DND-41 (cell line): ENCODE measurements at regions not wholly inside any gene's neighbourhood (a gene's known extent, or its start where the extent isn't known, plus 50 kb on each side); places are given as distances from the start of the nearest gene placed in this dataset.

Source experiments
- EZH2 ChIP-seq: IDR thresholded peaks from 3 replicates; pipeline ENCODE4 v1.6.1; 2012; ENCODE audit warnings: borderline replicate concordance, low read depth, mild to moderate bottlenecking, moderate library complexity, low read length, inconsistent platforms; ENCODE audit not compliant: severe bottlenecking
- TF ChIP-seq, protein P1 (sequence below): IDR thresholded peaks from 2 replicates; pipeline ENCODE4 v1.5.1; 2012; ENCODE audit warnings: borderline replicate concordance, low read length, moderate library complexity, mild to moderate bottlenecking; ENCODE audit not compliant: poor library complexity, severe bottlenecking; ENCODE audit errors: extremely low read depth

DNA sequence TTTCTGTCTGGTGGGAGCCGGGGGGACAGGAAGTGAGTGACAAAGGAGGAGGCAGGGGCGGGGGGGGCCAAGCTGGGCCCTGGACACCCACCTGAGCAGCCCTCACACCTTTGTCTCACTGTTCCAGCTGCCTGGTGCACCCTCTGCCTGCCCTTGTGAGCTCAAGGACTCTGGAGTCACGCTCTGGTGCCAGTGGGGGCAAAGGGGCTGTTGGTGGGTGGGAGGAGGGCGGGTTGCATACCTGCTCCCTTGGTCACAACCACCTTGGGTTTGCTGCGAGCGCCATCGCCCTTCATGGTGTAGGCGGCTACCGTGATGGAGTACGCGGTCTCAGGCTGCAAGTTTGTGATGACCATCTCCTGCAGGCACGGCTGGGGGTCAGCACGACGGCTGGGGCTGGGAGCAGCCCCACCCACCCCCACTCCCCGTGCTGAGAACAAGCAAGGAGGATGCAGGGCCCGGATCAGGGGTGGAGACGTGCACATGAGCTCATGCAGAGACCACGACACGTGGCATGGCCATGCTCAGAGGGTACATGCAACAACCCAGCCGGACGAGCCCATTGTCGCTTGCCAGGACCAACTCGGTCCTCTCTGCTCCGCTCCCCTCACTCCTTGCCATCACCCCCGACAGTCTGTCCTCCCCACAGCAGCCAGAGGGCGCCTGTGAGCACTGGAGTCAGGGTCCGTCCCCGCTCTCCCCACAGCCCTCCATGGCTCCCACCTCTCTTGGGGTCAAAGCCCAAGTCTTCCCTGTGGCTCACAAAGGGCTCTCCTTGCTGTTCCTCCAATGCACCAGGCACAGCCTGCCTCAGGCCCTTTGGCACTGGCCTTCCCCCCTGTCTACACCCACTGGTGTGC lies 114.9 kb downstream of the PTPRS start:
- TF ChIP-seq, protein P1, sequence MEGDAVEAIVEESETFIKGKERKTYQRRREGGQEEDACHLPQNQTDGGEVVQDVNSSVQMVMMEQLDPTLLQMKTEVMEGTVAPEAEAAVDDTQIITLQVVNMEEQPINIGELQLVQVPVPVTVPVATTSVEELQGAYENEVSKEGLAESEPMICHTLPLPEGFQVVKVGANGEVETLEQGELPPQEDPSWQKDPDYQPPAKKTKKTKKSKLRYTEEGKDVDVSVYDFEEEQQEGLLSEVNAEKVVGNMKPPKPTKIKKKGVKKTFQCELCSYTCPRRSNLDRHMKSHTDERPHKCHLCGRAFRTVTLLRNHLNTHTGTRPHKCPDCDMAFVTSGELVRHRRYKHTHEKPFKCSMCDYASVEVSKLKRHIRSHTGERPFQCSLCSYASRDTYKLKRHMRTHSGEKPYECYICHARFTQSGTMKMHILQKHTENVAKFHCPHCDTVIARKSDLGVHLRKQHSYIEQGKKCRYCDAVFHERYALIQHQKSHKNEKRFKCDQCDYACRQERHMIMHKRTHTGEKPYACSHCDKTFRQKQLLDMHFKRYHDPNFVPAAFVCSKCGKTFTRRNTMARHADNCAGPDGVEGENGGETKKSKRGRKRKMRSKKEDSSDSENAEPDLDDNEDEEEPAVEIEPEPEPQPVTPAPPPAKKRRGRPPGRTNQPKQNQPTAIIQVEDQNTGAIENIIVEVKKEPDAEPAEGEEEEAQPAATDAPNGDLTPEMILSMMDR, result peak; percentile 66
- no peak for TF ChIP-seq EZH2
